Kidney tubule cell (primary cell): ENCODE measurements at regions not wholly inside any gene's neighbourhood (a gene's known extent, or its start where the extent isn't known, plus 50 kb on each side); places are given as distances from the start of the nearest gene placed in this dataset.
"Not testable (repeated sequence)": the region's sequence is repeated elsewhere in the genome, so short reads cannot be mapped to it uniquely, and the experiment has no call there.

Source experiments
- DNase-seq: peaks from one replicate; pipeline ENCODE4 v3.0.0-alpha.2; 2018; ENCODE audit warnings: low spot score

- DNase-seq, result no peak
Measured at GRCh38 chr3:86554383-86554782, 436.6 kb downstream of the VGLL3 start.

DNA sequence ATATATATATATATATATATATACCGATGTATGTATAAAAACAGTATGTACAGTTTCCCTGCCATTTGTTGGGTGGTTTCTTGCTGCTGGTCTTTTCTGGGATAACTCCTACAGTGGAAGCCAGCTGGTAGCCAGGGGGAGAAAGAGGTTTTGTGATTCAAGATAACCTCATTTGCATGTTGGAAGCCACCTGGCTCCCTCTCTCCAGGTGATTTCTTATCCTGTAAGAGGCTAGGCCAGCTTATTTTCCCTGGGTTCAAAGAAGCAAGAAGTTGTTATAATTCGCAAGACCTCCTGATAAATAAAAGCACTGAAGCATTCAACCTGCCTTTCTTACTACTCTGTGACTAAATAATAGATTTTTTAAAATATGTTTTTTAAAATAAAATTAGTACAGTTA lies 443.3 kb downstream of the VGLL3 start:
- no peak for DNase-seq

- no peak for DNase-seq
Measured at GRCh38 chr3:86537171-86537570, 453.8 kb downstream of the VGLL3 start.

DNA sequence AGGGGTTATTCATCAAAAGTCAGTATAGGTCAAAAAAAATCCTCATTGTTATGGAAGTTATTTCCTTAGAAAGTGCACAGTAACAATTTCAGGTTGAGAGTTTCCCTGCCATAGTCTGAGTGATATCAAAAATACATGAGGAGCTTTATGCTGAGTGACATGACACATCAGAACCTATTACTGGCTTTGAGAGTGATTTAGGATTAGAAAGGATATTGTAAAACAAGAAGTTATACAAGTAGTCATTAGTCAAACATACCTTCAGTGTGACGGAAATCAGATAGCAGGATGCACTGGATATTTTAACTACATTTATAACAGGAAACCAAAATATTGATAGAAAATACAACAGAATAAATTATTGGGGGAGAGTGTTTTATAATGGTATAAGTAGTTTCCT lies 471.1 kb downstream of the VGLL3 start:
- no peak for DNase-seq

DNA sequence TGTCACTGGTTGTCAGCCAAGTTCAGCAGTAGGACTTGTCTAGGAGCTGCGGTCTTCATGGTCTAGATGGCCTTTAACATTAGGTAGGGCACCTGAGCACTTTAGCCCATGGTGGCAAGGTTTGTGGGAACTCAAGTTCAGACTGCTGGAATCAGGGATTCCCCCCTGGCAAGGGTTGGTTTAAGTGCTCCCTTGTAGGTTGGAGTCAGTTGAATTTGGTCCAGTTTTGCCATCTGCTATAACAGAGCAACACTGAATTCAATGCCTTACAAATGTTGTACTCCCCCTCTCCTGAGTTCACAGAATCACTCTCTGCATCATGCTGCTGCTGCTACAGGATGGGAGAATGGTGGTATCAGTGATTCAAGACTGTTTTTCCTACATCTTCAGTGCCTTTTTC lies 509.3 kb downstream of the VGLL3 start:
- DNase-seq, result no peak

DNA sequence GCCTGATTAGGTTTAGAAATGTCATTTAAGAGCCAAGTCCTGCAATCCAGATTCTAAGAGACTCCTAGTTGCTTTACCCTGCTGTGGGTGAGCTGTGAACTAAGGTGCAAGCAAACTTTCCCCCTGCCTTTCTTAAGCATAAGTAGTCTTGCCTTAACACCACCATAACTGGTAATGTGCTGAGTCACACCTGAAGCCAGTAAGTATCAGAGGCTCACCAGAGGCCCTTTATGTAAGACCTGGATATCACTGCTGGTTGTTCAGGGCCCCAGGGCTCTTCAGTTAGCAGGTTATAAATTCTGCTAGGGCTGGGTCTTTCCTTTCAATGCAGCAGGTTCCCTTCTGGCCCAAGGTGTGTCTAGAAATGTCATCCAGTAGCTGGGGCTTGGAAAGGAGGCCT lies 509.9 kb downstream of the VGLL3 start:
- DNase-seq, result no peak

GRCh38 chr3:86464180-86464579 lies 526.8 kb downstream of the VGLL3 start:
- DNase-seq, result no peak

- no peak for DNase-seq
Measured at GRCh38 chr3:86451749-86452148, 539.2 kb downstream of the VGLL3 start.

GRCh38 chr3:86438544-86438943 lies 552.4 kb downstream of the VGLL3 start:
- no peak for DNase-seq

DNA sequence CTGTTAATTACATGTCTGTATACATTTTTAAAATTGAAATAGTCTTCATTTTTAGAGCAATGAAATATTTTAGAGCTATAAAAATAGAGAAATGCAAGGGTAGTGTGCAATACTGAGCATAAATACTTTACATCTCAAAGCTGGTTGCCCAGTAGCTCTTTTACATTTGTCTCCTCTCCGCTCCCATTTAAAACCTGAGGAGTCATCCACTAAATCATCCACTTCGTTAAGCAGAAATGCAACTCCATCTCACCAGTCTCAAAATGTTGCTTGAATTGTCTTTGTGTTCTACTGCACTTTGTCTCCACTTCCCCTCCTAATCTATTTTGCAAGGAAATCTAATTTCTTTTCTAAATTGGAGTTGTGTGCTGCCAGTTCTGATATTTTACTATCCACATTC lies 563.6 kb downstream of the VGLL3 start:
- DNase-seq, result no peak

GRCh38 chr3:86420990-86421739 lies 569.8 kb downstream of the VGLL3 start:
- no peak for DNase-seq

GRCh38 chr3:86418861-86419260 lies 572.1 kb downstream of the VGLL3 start:
- no peak for DNase-seq

DNA sequence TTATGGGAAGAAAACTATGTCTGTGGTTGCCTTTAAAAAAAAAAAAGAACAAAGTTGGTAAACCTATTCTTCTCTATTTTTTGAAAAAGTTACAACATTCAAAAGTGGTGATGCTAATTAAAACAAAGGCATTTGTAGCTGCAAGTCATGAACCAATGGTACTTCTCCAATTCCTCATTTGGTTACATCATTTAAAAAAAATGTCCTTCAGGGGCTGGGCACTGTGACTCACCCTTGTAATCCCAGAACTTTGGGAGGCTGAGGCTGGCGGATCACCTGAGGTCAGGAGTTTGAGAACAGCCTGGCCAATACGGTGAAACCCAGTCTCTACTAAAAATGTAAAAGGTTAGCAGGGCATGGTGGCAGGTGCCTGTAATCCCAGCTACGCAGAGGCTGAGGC lies 574.6 kb downstream of the VGLL3 start:
- DNase-seq, result peak; percentile 6

DNA sequence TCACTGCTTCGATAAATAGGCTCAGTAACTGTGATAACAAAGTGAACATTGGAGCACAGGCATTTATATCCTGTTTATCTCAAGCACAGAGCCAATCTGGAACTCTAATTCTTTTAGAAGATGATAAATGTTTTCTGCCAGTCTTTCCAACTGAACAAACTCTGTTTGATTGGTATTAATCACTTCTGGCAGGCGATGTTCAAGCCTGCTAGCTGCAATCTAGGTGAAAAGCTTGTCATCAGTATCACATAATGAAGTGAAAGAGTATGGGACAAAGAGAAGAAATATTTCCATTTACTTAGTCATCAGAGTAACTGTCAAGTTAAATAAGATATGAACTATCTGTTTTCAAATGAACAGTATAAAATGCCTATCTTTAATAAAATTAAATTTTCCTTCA lies 577.3 kb downstream of the VGLL3 start:
- no peak for DNase-seq

- no peak for DNase-seq
Measured at GRCh38 chr3:86410587-86410986, 580.4 kb downstream of the VGLL3 start.

DNA sequence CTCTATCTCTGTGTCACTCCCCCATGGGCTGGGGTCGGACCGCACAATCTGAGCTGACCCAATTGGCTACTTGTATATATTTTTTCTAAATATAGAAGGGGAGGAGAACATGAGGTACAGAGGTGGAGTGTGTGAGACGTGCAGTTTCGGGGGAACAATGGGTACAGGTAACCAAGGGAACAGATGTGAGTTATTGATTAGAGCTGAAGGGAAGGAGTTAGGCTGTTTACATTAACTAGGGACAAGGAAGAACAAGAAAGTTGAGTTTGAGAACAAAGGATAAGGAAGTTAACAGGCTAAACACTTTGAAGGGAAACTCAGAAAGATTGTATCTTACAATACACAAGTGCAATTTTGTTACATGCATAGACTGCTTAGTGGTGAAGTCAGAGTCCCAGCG lies 601.2 kb downstream of the VGLL3 start:
- not testable (repeated sequence) for DNase-seq

- no peak for DNase-seq
Measured at GRCh38 chr3:86388820-86389219, 602.1 kb downstream of the VGLL3 start.

DNA sequence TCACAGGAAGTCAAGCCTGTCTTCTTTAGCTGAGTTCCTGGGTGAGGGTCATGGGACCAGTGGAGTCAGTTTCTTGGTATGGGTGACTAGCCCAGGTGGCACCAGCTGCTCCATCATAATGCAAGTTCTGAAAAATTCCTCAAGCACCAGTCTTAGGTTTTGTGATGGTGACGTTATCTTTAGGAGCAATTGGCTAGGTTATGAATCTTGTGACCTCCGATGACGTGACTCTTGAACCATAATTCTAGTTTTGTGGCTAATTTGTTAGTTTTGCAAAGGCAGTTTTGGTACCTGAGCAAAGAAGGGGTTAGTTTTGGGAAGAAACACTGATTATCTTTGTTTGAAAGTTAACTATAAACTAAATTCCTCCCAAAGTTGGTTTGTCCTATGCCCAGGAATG lies 608.4 kb downstream of the VGLL3 start:
- DNase-seq, result no peak

- DNase-seq, result no peak
Measured at GRCh38 chr3:86381247-86381646, 609.7 kb downstream of the VGLL3 start.

DNA sequence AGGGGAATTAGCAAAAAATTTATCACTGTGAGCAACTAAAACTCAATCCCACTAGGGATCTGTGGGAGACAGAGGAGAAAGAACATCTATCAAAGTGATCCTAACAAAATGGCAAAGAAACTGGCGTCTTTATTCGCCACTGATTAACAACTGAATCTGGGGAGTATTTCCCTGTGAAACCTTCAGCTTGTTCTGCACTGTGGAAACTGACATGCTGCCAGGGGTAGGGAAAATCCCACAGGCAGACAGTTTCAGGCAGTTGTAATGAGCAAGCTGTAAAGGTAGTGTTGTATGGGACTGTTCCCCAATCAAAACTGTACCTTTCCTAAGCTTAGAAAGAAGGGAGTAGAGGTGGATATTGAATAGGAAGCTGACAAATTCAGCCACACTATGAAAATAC lies 611.7 kb downstream of the VGLL3 start:
- DNase-seq, result no peak

DNA sequence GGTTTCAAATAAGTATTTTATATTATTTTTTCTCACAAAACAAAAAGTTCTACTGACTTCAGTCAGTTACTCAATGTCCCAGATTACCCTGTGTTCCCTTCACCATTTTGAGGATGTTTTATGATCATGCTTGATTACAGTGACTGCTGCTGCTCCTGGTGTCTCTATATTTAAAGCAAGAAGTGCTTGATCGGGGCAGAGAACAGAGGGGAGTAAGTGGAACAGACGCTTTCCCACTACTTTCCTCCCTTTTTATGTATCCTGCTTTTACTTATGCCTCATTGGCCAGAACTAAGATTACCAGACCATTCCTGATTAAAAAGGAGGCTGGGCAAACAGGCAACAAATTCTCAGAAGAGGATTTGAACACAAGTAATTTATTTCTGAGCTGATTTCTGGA lies 612.1 kb downstream of the VGLL3 start:
- DNase-seq, result no peak

- not testable (repeated sequence) for DNase-seq
Measured at GRCh38 chr3:86335566-86335965, 655.4 kb downstream of the VGLL3 start.

DNA sequence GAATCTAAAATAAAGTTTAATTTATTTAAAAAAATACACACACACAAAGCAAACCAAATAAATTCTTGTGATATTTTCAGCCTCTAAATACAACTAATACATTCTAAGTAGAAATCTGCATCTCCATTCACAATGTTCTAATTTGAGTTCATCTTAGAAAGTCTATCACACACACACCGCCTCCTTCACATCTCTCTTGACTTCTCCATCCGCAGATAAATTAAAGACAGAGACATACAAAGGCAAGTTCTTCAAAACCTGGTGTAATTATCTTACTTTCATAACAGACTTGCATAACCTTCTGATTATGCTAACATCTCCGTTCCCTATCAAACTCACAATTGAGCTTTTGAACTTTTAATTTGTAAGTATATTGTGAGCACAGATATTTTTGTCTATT lies 657.3 kb downstream of the VGLL3 start:
- no peak for DNase-seq

DNA sequence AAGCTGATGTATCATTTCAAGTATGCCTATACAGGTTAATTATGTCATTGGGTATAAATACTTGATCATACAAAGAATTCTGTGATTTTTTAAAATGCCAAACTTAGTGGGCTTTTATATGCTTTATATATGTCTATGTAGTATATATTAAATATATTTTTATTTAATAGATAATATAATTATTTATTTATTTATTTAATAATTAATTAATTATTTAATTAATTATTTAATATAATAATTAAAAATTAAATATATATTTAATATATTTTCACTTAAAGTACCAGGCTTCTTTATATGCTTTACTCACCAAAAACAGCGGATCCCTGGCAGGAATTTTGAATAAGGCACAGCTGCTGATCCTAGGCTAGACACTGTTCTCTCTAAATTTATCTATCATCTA lies 687.0 kb downstream of the VGLL3 start:
- no peak for DNase-seq
